Astrocyte (in vitro differentiated cells and primary cell): ENCODE measurements at regions not wholly inside any gene's neighbourhood (a gene's known extent, or its start where the extent isn't known, plus 50 kb on each side); places are given as distances from the start of the nearest gene placed in this dataset.

Experiments used
- DNase-seq: peaks from one replicate; pipeline ENCODE4 v3.0.0-alpha.2; 2010; ENCODE audit warnings: low read depth
- FAIRE-seq: peaks from 2 replicates; lab custom pipeline; 2011; peaks lifted over from hg19 to GRCh38; lab: Jason Lieb, UNC
- H2AFZ ChIP-seq: 2 replicates; pipeline ENCODE4 v1.6.0; 2012; ENCODE audit warnings: low read depth, low read length, inconsistent platforms
- H3K27ac ChIP-seq: 2 replicates; pipeline ENCODE4 v1.5.1; 2011; ENCODE audit warnings: low read depth, low read length, inconsistent platforms
- H3K27me3 ChIP-seq: 2 replicates; pipeline ENCODE4 v1.6.0; 2011; ENCODE audit warnings: low read length, inconsistent platforms; ENCODE audit not compliant: insufficient read depth
- H3K36me3 ChIP-seq: 2 replicates; pipeline ENCODE4 v1.5.1; 2011; ENCODE audit warnings: low read length, inconsistent platforms; ENCODE audit not compliant: insufficient read depth
- H3K4me1 ChIP-seq: 2 replicates; pipeline ENCODE4 v1.5.1; 2011; ENCODE audit warnings: low read length, inconsistent platforms; ENCODE audit not compliant: insufficient read depth
- H3K4me2 ChIP-seq: 2 replicates; pipeline ENCODE4 v1.6.0; 2012; ENCODE audit warnings: low read length, inconsistent platforms
- H3K4me3 ChIP-seq: 2 replicates; pipeline ENCODE4 v1.5.1; 2011; ENCODE audit warnings: low read depth, mild to moderate bottlenecking, low read length, inconsistent platforms; ENCODE audit not compliant: insufficient read depth
- H3K79me2 ChIP-seq: 2 replicates; pipeline ENCODE4 v1.6.0; 2012; ENCODE audit warnings: mild to moderate bottlenecking, low read length, inconsistent platforms; ENCODE audit not compliant: insufficient read depth
- H3K9ac ChIP-seq: 2 replicates; pipeline ENCODE4 v1.6.0; 2012; ENCODE audit warnings: mild to moderate bottlenecking, low read length, inconsistent platforms
- H3K9me3 ChIP-seq: 2 replicates; pipeline ENCODE4 v1.5.1; 2012; ENCODE audit warnings: low read depth, mild to moderate bottlenecking, low read length, inconsistent platforms; ENCODE audit not compliant: insufficient read depth
- H4K20me1 ChIP-seq: 2 replicates; pipeline ENCODE4 v1.6.0; 2012; ENCODE audit warnings: low read length, inconsistent platforms; ENCODE audit not compliant: insufficient read depth
- H3K27ac Mint-ChIP-seq: one replicate; pipeline ENCODE4 v1.8.0; 2021; ENCODE audit warnings: mild to moderate bottlenecking, mixed read lengths; ENCODE audit not compliant: unreplicated experiment
- H3K27me3 Mint-ChIP-seq: one replicate; pipeline ENCODE4 v1.8.0; 2021; ENCODE audit warnings: low read depth, mixed read lengths; ENCODE audit not compliant: unreplicated experiment
- H3K36me3 Mint-ChIP-seq: one replicate; pipeline ENCODE4 v1.8.0; 2021; ENCODE audit warnings: low read depth, mixed read lengths; ENCODE audit not compliant: unreplicated experiment
- H3K4me1 Mint-ChIP-seq: one replicate; pipeline ENCODE4 v1.8.0; 2021; ENCODE audit warnings: low read depth, mixed read lengths; ENCODE audit not compliant: unreplicated experiment
- H3K4me3 Mint-ChIP-seq: one replicate; pipeline ENCODE4 v1.8.0; 2021; ENCODE audit warnings: mild to moderate bottlenecking, moderate library complexity, mixed read lengths; ENCODE audit not compliant: unreplicated experiment
- H3K9me3 Mint-ChIP-seq: one replicate; pipeline ENCODE4 v1.8.0; 2021; ENCODE audit warnings: mild to moderate bottlenecking, mixed read lengths; ENCODE audit not compliant: unreplicated experiment
- CTCF ChIP-seq: IDR thresholded peaks from 2 replicates; pipeline ENCODE4 v1.5.1; 2011; ENCODE audit warnings: low read depth, mild to moderate bottlenecking, inconsistent platforms, low read length, moderate library complexity; ENCODE audit not compliant: insufficient read depth
- EZH2 ChIP-seq: IDR thresholded peaks from 2 replicates; pipeline ENCODE4 v1.6.1; 2012; ENCODE audit warnings: mild to moderate bottlenecking, low read length, inconsistent platforms; ENCODE audit not compliant: insufficient read depth

DNA sequence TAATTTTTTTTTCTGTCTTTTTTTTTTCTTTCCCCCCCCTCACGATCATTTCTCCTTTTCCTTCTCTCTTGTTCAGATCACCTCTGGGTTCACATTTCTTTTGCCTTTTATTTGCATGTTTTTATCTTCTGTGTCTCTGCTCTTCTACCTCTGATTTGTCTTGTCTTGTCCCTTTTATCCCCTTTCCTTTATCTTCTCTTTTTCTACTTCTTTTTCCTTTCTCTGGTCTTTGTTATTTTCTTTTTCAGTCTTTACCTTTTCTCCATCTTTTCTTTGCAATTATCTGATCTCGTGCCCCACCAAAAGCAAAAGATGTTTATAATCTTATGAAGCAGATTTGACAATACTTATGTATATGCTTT, 77.8 kb upstream of the RAP1B start:
- Mint-ChIP-seq H3K4me1 (peaks cover 19% of the 10 kb centered on the region), H3K36me3 (no peaks in the 10 kb centered on the region), H3K9me3 (no peaks in the 10 kb centered on the region), H3K27me3 (no peaks in the 10 kb centered on the region), H3K27ac (no peak overlapping the region), H3K4me3 (no peak overlapping the region)
- no peaks in the 10 kb centered on the region for H4K20me1 ChIP-seq
- no peaks in the 10 kb centered on the region for H3K9me3 ChIP-seq
- no peak overlapping the region for H2AFZ ChIP-seq
- no peak for DNase-seq
- no peak overlapping the region for H3K27ac ChIP-seq
- no peaks in the 10 kb centered on the region for H3K79me2 ChIP-seq
- H3K4me3 ChIP-seq: no peak overlapping the region
- peaks cover 13% of the 10 kb centered on the region for H3K4me1 ChIP-seq
- no peak overlapping the region for H3K4me2 ChIP-seq
- TF ChIP-seq EZH2 (no peak), CTCF (no peak)
- no peak overlapping the region for H3K9ac ChIP-seq
- no peak for FAIRE-seq
- no peaks in the 10 kb centered on the region for H3K27me3 ChIP-seq
- H3K36me3 ChIP-seq: no peaks in the 10 kb centered on the region

GRCh38 chr12:68534108-68534507, 76.6 kb upstream of the RAP1B start:
- no peak overlapping the region for H3K27ac ChIP-seq

More at GRCh38 chr12:68534108-68534507, 76.6 kb upstream of the RAP1B start:
- no peaks in the 10 kb centered on the region for H3K27me3 ChIP-seq
- Mint-ChIP-seq H3K36me3 (no peaks in the 10 kb centered on the region), H3K27me3 (no peaks in the 10 kb centered on the region), H3K4me1 (peaks cover 15% of the 10 kb centered on the region), H3K4me3 (no peak overlapping the region), H3K9me3 (no peaks in the 10 kb centered on the region), H3K27ac (no peak overlapping the region)
- H3K9me3 ChIP-seq: no peaks in the 10 kb centered on the region
- FAIRE-seq (no peak), DNase-seq (no peak)
- no peak for TF ChIP-seq CTCF
- no peak for TF ChIP-seq EZH2
- H3K4me3 ChIP-seq: no peak overlapping the region
- H3K9ac ChIP-seq: no peak overlapping the region
- H3K79me2 ChIP-seq: no peaks in the 10 kb centered on the region
- peaks cover 17% of the 10 kb centered on the region for H3K4me1 ChIP-seq
- H3K36me3 ChIP-seq: no peaks in the 10 kb centered on the region
- no peaks in the 10 kb centered on the region for H4K20me1 ChIP-seq
- no peak overlapping the region for H3K4me2 ChIP-seq
- no peak overlapping the region for H2AFZ ChIP-seq
